ENCODE measurements at regions not wholly inside any gene's neighbourhood (a gene's known extent, or its start where the extent isn't known, plus 50 kb on each side); places are given as distances from the start of the nearest gene placed in this dataset.

GRCh38 chr5:23864786-23865185 lies 357.4 kb downstream of the PRDM9 start:
- no TSS peak for BruUV-seq (replicated peaks)
- H3K36me3 ChIP-seq (ENCODE audit: control insufficient read depth, insufficient read depth, low read length), result no peaks in the 10 kb centered on the region
- dilution Hi-C loops (cut with HindIII; ENCODE audit: low sequenced_read_pairs, unreplicated experiment), result no loop called here
- H2BK15ac ChIP-seq (ENCODE audit: low read depth, low read length), result no peak overlapping the region
- WGBS, 2 experiments (ENCODE audit: extremely low coverage in 2 of 2, insufficient read length in 1 of 2), result no CpG with 5 or more reads among the region's 5 CpGs
- no peak overlapping the region for H3K56ac ChIP-seq (ENCODE audit: extremely low read depth, insufficient read depth, low read length)
- H2BK20ac ChIP-seq (ENCODE audit: low read depth, low read length), result no peak overlapping the region
- H2AFZ ChIP-seq (replicated peaks; ENCODE audit: low read length, poor library complexity), result no peak overlapping the region
- no peaks in the 10 kb centered on the region for H3K79me1 ChIP-seq (ENCODE audit: low read depth in 1 of 2, low read length in 2 of 2)
- no peak overlapping the region for H4K5ac ChIP-seq (ENCODE audit: low read depth, low read length)
- no peak overlapping the region for H3K4me3 ChIP-seq (ENCODE audit: insufficient read depth, low read depth, low read length)
- no peak overlapping the region for H3K27ac ChIP-seq (ENCODE audit: insufficient read depth, low read length)
- H3K27me3 ChIP-seq (ENCODE audit: control insufficient read depth, insufficient read depth, low read length), result no peaks in the 10 kb centered on the region
- TF ChIP-seq MAZ (IDR thresholded peaks at IDR 0.05; ENCODE audit: borderline replicate concordance, low read depth, low read length) (no peak), CHD1 (IDR thresholded peaks at IDR 0.05; ENCODE audit: low read depth, low read length) (no peak), SMC3 (IDR thresholded peaks at IDR 0.05; ENCODE audit: low read depth, low read length) (no peak), NFE2L2 (IDR thresholded peaks at IDR 0.05; ENCODE audit: low read depth, low read length) (no peak), RAD21 (IDR thresholded peaks at IDR 0.05; ENCODE audit: low read length) (no peak), MXI1 (IDR thresholded peaks at IDR 0.05; ENCODE audit: borderline replicate concordance, low read depth, low read length) (no peak), BHLHE40 (IDR thresholded peaks at IDR 0.05; ENCODE audit: low read depth, low read length) (no peak), FOS (IDR thresholded peaks at IDR 0.05; ENCODE audit: low read depth, low read length) (no peak), MAFK (IDR thresholded peaks at IDR 0.05; ENCODE audit: low read depth, low read length) (no peak)
- peaks cover 4% of the 10 kb centered on the region for H3K9me3 ChIP-seq (ENCODE audit: control insufficient read depth, insufficient read depth, low read length)
- H2BK120ac ChIP-seq (ENCODE audit: low read depth, low read length), result no peak overlapping the region
- H3K4me2 ChIP-seq (ENCODE audit: low read depth, low read length), result no peak overlapping the region
- H3K18ac ChIP-seq (ENCODE audit: low read depth, low read length), result no peak overlapping the region
- H2BK5ac ChIP-seq (ENCODE audit: low read depth, low read length, poor library complexity, severe bottlenecking), result no peak overlapping the region
- no peak overlapping the region for H4K8ac ChIP-seq (ENCODE audit: low read depth in 2 of 2, low read length in 2 of 2)
- H2AK5ac ChIP-seq (ENCODE audit: low read depth, low read length), result no peak overlapping the region
- H3K4ac ChIP-seq (ENCODE audit: low read depth, low read length), result no peak overlapping the region
- no peaks in the 10 kb centered on the region for H3K9me1 ChIP-seq (ENCODE audit: insufficient read depth, low read length)
- no peaks in the 10 kb centered on the region for H3K4me1 ChIP-seq (ENCODE audit: control insufficient read depth, insufficient read depth, low read length)
- in situ Hi-C loops (cut with MboI; ENCODE audit: low sequenced_read_pairs), result no loop called here
- POLR2A ChIA-PET (ENCODE audit: unreplicated experiment), result no interaction called here
- no peaks in the 10 kb centered on the region for H4K20me1 ChIP-seq (ENCODE audit: insufficient read depth, low read length)
- ATAC-seq (ENCODE audit: low read depth), result no peak
- H4K91ac ChIP-seq (ENCODE audit: insufficient read depth, low read depth, low read length), result no peak overlapping the region
- H3K9ac ChIP-seq (ENCODE audit: low read depth, low read length), result no peak overlapping the region
- H3K23ac ChIP-seq (ENCODE audit: low read depth, low read length), result no peak overlapping the region
- CTCF ChIA-PET, result no interaction called here
- H2AK9ac ChIP-seq (replicated peaks; ENCODE audit: low read depth, low read length, poor library complexity), result no peak overlapping the region
- DNase-seq, result no peak
- no peak overlapping the region for H3K14ac ChIP-seq (replicated peaks; ENCODE audit: low read depth, low read length)
- intact Hi-C loops (cut with micrococcal nuclease), result no loop called here

All from IMR-90 (cell line).